ENCODE measurements at regions not wholly inside any gene's neighbourhood (a gene's known extent, or its start where the extent isn't known, plus 50 kb on each side); places are given as distances from the start of the nearest gene placed in this dataset.

GRCh38 chr10:123459371-123460091 lies 206.6 kb upstream of the GPR26 start:
- Histone ChIP-seq H3K9me3 (no peaks in the 10 kb centered on the region), H3K4me3 (no peak overlapping the region), H3K27ac (no peak overlapping the region), H3K4me1 (no peaks in the 10 kb centered on the region), H3K27me3 (no peaks in the 10 kb centered on the region), H3K36me3 (no peaks in the 10 kb centered on the region)
- TF ChIP-seq CTCF (IDR thresholded peaks at IDR 0.05) (no peak), POLR2A (IDR thresholded peaks at IDR 0.05) (no peak), POLR2AphosphoS5 (IDR thresholded peaks at IDR 0.05; ENCODE audit: insufficient read depth in 1 of 2, low read depth in 1 of 2) (no peak)
- intact Hi-C loops (cut with DNase I): no loop called here
- no peak for DNase-seq (ENCODE audit: extremely low spot score in 2 of 2)

GRCh38 chr10:123462246-123462645 lies 203.9 kb upstream of the GPR26 start:
- intact Hi-C loops (cut with DNase I): no loop called here

GRCh38 chr10:123462756-123463155 lies 203.4 kb upstream of the GPR26 start:
- Histone ChIP-seq H3K4me3 (no peak overlapping the region), H3K27ac (no peak overlapping the region), H3K27me3 (no peaks in the 10 kb centered on the region), H3K36me3 (no peaks in the 10 kb centered on the region), H3K9me3 (no peaks in the 10 kb centered on the region), H3K4me1 (no peaks in the 10 kb centered on the region)
- intact Hi-C loops (cut with DNase I): no loop called here
- no peak for DNase-seq (ENCODE audit: extremely low spot score in 2 of 2)
- TF ChIP-seq CTCF (IDR thresholded peaks at IDR 0.05) (no peak), POLR2AphosphoS5 (IDR thresholded peaks at IDR 0.05; ENCODE audit: insufficient read depth in 1 of 2, low read depth in 1 of 2) (no peak), POLR2A (IDR thresholded peaks at IDR 0.05) (no peak)

More at GRCh38 chr10:123462246-123462645, 203.9 kb upstream of the GPR26 start:
- H3K4me1 ChIP-seq: no peaks in the 10 kb centered on the region
- H3K36me3 ChIP-seq: no peaks in the 10 kb centered on the region
- H3K4me3 ChIP-seq: no peak overlapping the region
- H3K27ac ChIP-seq: no peak overlapping the region
- DNase-seq (ENCODE audit: extremely low spot score in 2 of 2): no peak
- H3K9me3 ChIP-seq: no peaks in the 10 kb centered on the region
- H3K27me3 ChIP-seq: no peaks in the 10 kb centered on the region
- TF ChIP-seq POLR2A (IDR thresholded peaks at IDR 0.05) (no peak), POLR2AphosphoS5 (IDR thresholded peaks at IDR 0.05; ENCODE audit: insufficient read depth in 1 of 2, low read depth in 1 of 2) (no peak), CTCF (IDR thresholded peaks at IDR 0.05) (no peak)

DNA sequence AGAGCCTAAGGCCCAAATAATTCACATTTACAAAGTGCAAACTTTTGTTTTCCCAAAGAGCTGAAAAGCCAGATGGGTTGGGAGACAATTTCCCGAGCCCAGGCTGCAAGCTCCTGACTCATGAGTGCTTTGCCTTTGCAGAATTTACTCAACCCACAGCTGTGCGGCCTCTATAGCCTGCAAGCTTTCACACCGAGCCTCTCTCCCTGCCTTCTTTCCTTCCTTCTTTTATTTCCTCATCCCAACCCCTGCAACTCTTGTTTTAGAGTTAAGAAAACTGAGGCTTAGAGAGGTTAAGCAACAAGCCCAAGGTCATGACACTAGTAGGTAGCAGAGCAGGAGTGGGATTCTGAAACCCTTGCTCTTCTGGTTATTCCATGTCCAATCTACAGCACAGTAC lies 203.0 kb upstream of the GPR26 start:
- H3K36me3 ChIP-seq: no peaks in the 10 kb centered on the region
- H3K27ac ChIP-seq: no peak overlapping the region
- H3K27me3 ChIP-seq: no peaks in the 10 kb centered on the region
- H3K4me1 ChIP-seq: no peaks in the 10 kb centered on the region
- intact Hi-C loops (cut with DNase I): no loop called here
- DNase-seq (ENCODE audit: extremely low spot score in 2 of 2): no peak
- H3K4me3 ChIP-seq: no peak overlapping the region
- H3K9me3 ChIP-seq: no peaks in the 10 kb centered on the region
- TF ChIP-seq POLR2AphosphoS5 (IDR thresholded peaks at IDR 0.05; ENCODE audit: insufficient read depth in 1 of 2, low read depth in 1 of 2): no peak
- TF ChIP-seq CTCF (IDR thresholded peaks at IDR 0.05): no peak
- TF ChIP-seq POLR2A (IDR thresholded peaks at IDR 0.05): no peak

DNA sequence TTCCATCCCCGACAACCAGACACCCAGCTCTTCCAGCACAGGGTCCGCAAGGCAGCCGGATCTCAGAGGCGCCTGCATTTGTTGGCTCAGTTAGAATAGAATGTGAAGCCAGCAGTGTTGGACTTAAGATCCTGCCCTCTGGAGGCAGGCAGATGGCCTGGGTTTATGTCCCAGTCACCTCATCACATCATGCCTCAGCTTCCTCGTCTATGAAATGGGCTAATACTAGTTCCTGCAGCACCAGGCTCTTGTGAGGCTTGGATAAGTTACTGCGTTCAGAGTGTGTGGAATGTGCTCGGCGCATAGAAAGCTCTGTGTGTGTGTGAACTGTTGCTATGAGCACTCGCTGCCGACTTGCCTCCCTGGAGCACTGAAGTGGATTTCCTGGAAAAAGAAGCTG lies 202.5 kb upstream of the GPR26 start:
- Histone ChIP-seq H3K27me3 (no peaks in the 10 kb centered on the region), H3K9me3 (no peaks in the 10 kb centered on the region), H3K4me1 (no peaks in the 10 kb centered on the region), H3K27ac (no peak overlapping the region), H3K36me3 (no peaks in the 10 kb centered on the region), H3K4me3 (no peak overlapping the region)
- intact Hi-C loops (cut with DNase I): no loop called here
- TF ChIP-seq CTCF (IDR thresholded peaks at IDR 0.05) (no peak), POLR2A (IDR thresholded peaks at IDR 0.05) (no peak), POLR2AphosphoS5 (IDR thresholded peaks at IDR 0.05; ENCODE audit: insufficient read depth in 1 of 2, low read depth in 1 of 2) (no peak)
- DNase-seq (ENCODE audit: extremely low spot score in 2 of 2): no peak

Data from vagina (tissue), 2 donors.